ENCODE measurements at regions not wholly inside any gene's neighbourhood (a gene's known extent, or its start where the extent isn't known, plus 50 kb on each side); places are given as distances from the start of the nearest gene placed in this dataset.

DNA sequence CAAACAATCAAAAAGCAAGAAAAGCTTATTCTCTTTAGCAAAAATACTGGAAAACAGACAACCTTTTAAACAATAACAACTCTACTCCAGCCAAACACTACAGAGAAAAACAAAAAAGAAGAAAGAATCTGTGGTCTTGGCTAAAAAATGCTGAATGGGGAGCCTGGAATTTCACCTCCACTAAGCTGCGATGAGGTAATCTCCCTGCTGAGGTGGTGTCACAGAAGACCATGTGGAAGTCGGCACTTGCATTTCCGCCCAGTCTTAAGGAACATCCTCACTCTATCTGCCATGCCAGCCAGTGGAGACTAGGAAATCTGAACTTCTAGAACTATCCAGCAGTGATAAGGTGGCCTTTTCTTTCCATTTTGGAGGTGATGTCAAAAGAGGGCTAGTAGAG is 1026.8 kb upstream of the EPHA7 start:
- no TSS peak for BruUV-seq (replicated peaks)
- H3K27ac ChIP-seq (ENCODE audit: low read length), result no peak overlapping the region
- H3K4me1 ChIP-seq (ENCODE audit: control insufficient read depth, insufficient read depth, low read length), result no peaks in the 10 kb centered on the region
- CTCF ChIA-PET, result no interaction called here
- POLR2A ChIA-PET, result no interaction called here
- no peaks in the 10 kb centered on the region for H3K36me3 ChIP-seq (ENCODE audit: control insufficient read depth, insufficient read depth, low read length)
- TF ChIP-seq TCF7L2 (IDR thresholded peaks at IDR 0.05; ENCODE audit: low read depth, low read length) (no peak), POLR2AphosphoS5 (IDR thresholded peaks at IDR 0.05; ENCODE audit: low read depth, low read length) (no peak), SIN3A (IDR thresholded peaks at IDR 0.05; ENCODE audit: borderline replicate concordance, insufficient read depth, low read depth, low read length) (no peak)
- TF ChIP-seq, protein P1, sequence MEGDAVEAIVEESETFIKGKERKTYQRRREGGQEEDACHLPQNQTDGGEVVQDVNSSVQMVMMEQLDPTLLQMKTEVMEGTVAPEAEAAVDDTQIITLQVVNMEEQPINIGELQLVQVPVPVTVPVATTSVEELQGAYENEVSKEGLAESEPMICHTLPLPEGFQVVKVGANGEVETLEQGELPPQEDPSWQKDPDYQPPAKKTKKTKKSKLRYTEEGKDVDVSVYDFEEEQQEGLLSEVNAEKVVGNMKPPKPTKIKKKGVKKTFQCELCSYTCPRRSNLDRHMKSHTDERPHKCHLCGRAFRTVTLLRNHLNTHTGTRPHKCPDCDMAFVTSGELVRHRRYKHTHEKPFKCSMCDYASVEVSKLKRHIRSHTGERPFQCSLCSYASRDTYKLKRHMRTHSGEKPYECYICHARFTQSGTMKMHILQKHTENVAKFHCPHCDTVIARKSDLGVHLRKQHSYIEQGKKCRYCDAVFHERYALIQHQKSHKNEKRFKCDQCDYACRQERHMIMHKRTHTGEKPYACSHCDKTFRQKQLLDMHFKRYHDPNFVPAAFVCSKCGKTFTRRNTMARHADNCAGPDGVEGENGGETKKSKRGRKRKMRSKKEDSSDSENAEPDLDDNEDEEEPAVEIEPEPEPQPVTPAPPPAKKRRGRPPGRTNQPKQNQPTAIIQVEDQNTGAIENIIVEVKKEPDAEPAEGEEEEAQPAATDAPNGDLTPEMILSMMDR (IDR thresholded peaks at IDR 0.05), result no peak
- TF ChIP-seq, protein P2, sequence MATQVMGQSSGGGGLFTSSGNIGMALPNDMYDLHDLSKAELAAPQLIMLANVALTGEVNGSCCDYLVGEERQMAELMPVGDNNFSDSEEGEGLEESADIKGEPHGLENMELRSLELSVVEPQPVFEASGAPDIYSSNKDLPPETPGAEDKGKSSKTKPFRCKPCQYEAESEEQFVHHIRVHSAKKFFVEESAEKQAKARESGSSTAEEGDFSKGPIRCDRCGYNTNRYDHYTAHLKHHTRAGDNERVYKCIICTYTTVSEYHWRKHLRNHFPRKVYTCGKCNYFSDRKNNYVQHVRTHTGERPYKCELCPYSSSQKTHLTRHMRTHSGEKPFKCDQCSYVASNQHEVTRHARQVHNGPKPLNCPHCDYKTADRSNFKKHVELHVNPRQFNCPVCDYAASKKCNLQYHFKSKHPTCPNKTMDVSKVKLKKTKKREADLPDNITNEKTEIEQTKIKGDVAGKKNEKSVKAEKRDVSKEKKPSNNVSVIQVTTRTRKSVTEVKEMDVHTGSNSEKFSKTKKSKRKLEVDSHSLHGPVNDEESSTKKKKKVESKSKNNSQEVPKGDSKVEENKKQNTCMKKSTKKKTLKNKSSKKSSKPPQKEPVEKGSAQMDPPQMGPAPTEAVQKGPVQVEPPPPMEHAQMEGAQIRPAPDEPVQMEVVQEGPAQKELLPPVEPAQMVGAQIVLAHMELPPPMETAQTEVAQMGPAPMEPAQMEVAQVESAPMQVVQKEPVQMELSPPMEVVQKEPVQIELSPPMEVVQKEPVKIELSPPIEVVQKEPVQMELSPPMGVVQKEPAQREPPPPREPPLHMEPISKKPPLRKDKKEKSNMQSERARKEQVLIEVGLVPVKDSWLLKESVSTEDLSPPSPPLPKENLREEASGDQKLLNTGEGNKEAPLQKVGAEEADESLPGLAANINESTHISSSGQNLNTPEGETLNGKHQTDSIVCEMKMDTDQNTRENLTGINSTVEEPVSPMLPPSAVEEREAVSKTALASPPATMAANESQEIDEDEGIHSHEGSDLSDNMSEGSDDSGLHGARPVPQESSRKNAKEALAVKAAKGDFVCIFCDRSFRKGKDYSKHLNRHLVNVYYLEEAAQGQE (IDR thresholded peaks at IDR 0.05; ENCODE audit: insufficient read depth in 1 of 2, low read depth in 2 of 2, low read length in 1 of 2), result no peak
- no peaks in the 10 kb centered on the region for H3K27me3 ChIP-seq (ENCODE audit: control insufficient read depth, insufficient read depth, low read length)
- H3K4me3 ChIP-seq (ENCODE audit: low read depth in 2 of 2, low read length in 2 of 2), result no peak overlapping the region
- ATAC-seq (no peak), DNase-seq (ENCODE audit: low read depth, low spot score) (no peak)
- intact Hi-C loops (cut with micrococcal nuclease; ENCODE audit: unreplicated experiment) (no loop called here), in situ Hi-C loops (cut with HindIII; ENCODE audit: low pct_unique_long_range_greater_than_20kb, low sequenced_read_pairs) (no loop called here)
- H3K9me3 ChIP-seq (ENCODE audit: control insufficient read depth, insufficient read depth, low read depth, low read length), result no peaks in the 10 kb centered on the region

- in situ Hi-C loops (cut with HindIII; ENCODE audit: low pct_unique_long_range_greater_than_20kb, low sequenced_read_pairs), result no loop called here
- Histone ChIP-seq H3K27me3 (ENCODE audit: control insufficient read depth, insufficient read depth, low read length) (no peaks in the 10 kb centered on the region), H3K36me3 (ENCODE audit: control insufficient read depth, insufficient read depth, low read length) (no peaks in the 10 kb centered on the region), H3K4me1 (ENCODE audit: control insufficient read depth, insufficient read depth, low read length) (no peaks in the 10 kb centered on the region), H3K4me3 (ENCODE audit: low read depth in 2 of 2, low read length in 2 of 2) (no peak overlapping the region), H3K9me3 (ENCODE audit: control insufficient read depth, insufficient read depth, low read depth, low read length) (no peaks in the 10 kb centered on the region), H3K27ac (ENCODE audit: low read length) (no peak overlapping the region)
- ATAC-seq (no peak), DNase-seq (ENCODE audit: low read depth, low spot score) (no peak)
- no peak for TF ChIP-seq SIN3A (IDR thresholded peaks at IDR 0.05; ENCODE audit: borderline replicate concordance, insufficient read depth, low read depth, low read length)
- TF ChIP-seq, protein P1 (IDR thresholded peaks at IDR 0.05), result no peak
- TF ChIP-seq POLR2AphosphoS5 (IDR thresholded peaks at IDR 0.05; ENCODE audit: low read depth, low read length), result no peak
- TF ChIP-seq, protein P2 (IDR thresholded peaks at IDR 0.05; ENCODE audit: insufficient read depth in 1 of 2, low read depth in 2 of 2, low read length in 1 of 2), result no peak
- TF ChIP-seq TCF7L2 (IDR thresholded peaks at IDR 0.05; ENCODE audit: low read depth, low read length), result no peak
- BruUV-seq (replicated peaks), result no TSS peak
- ChIA-PET POLR2A (no interaction called here), CTCF (no interaction called here)
- intact Hi-C loops (cut with micrococcal nuclease; ENCODE audit: unreplicated experiment), result no loop called here
These were observed 1024.3 kb upstream of the EPHA7 start for GRCh38 chr6:94443701-94444100.
